GM19397 (cell line): ENCODE measurements at regions not wholly inside any gene's neighbourhood (a gene's known extent, or its start where the extent isn't known, plus 50 kb on each side); places are given as distances from the start of the nearest gene placed in this dataset.
"Not testable (repeated sequence)": the region's sequence is repeated elsewhere in the genome, so short reads cannot be mapped to it uniquely, and the experiment has no call there.

ENCODE experiments used
- ATAC-seq: cut with Tn5 transposase; IDR thresholded peaks from one replicate; pipeline ENCODE4 v1.9.1; 2021; ENCODE audit warnings: mild to moderate bottlenecking, moderate library complexity; ENCODE audit not compliant: unreplicated experiment

DNA sequence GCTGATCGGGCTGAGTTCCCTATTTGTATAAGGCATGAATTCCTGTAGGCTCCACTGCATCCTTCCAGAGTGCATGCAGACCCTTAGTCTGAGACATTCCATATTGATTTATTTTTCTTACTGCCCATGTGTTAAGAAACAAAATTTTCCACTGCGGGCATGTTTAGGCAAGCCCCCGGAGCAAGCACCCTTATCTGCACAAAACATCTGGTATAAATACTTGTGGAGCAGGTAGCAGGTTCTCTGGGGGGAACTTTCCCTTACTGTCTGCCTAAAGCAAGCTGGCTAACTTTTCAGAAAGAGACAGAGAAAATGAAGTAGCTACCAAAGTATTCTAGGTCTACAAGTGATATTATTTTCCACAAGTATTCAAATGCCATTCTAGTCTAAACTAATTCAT is 1338.5 kb upstream of the PCDH10 start:
- not testable (repeated sequence) for ATAC-seq
